Spleen (tissue), 7 donors: ENCODE measurements at regions not wholly inside any gene's neighbourhood (a gene's known extent, or its start where the extent isn't known, plus 50 kb on each side); places are given as distances from the start of the nearest gene placed in this dataset.

Experiments used
- CTCF ChIP-seq, 11 experiments: fragments of 200-600 bp in 7 of 11; fragments of 450-650 bp in 4 of 11; sonication (generic) in 4 of 11; IDR thresholded peaks in 8 of 11; conservative IDR thresholded peaks in 3 of 11; 1 replicate in 7 of 11; 2 replicates in 4 of 11; pipeline versions ENCODE4 v1.4.0 to v1.8.0; 2016 to 2021; ENCODE audit warnings: antibody characterized with exemption in 11 of 11, inconsistent platforms in 4 of 11, mild to moderate bottlenecking in 1 of 11
- POLR2A ChIP-seq, 3 donors: fragments of 450-650 bp; IDR thresholded peaks; one replicate each; pipeline ENCODE4 v1.5.1; 2017; ENCODE audit warnings: antibody characterized with exemption in 3 of 3, mild to moderate bottlenecking in 1 of 3
- donor health status: DM: no; HTN: no; CAD: no; lungs with moderate emphysema.
- donor health status: DM: no; HTN: no; CAD: no.
- donor health status: DM: no; HTN: no; CAD: no.

- TF ChIP-seq CTCF (IDR thresholded peaks at IDR 0.05 in 8 of 11, conservative IDR thresholded peaks at IDR 0.05 in 3 of 11) (no peak), POLR2A (IDR thresholded peaks at IDR 0.05) (no peak)
Observed at GRCh38 chr6:5942591-5942990, 64.1 kb downstream of the NRN1 start.
